ENCODE measurements at regions not wholly inside any gene's neighbourhood (a gene's known extent, or its start where the extent isn't known, plus 50 kb on each side); places are given as distances from the start of the nearest gene placed in this dataset.

GRCh38 chr12:59014885-59015284 lies 94.6 kb upstream of the LRIG3 start (continued):
- no peak for TF ChIP-seq ZNF556 (CRISPR knock-in tag; IDR thresholded peaks at IDR 0.05; ENCODE audit: borderline replicate concordance)
- no peak for TF ChIP-seq LBX2 (CRISPR knock-in tag; IDR thresholded peaks at IDR 0.05; ENCODE audit: borderline replicate concordance)
- no peak for TF ChIP-seq ZNF543 (CRISPR knock-in tag; IDR thresholded peaks at IDR 0.05)
- TF ChIP-seq ZGPAT (CRISPR knock-in tag; IDR thresholded peaks at IDR 0.05), result no peak
- TF ChIP-seq, protein P1, sequence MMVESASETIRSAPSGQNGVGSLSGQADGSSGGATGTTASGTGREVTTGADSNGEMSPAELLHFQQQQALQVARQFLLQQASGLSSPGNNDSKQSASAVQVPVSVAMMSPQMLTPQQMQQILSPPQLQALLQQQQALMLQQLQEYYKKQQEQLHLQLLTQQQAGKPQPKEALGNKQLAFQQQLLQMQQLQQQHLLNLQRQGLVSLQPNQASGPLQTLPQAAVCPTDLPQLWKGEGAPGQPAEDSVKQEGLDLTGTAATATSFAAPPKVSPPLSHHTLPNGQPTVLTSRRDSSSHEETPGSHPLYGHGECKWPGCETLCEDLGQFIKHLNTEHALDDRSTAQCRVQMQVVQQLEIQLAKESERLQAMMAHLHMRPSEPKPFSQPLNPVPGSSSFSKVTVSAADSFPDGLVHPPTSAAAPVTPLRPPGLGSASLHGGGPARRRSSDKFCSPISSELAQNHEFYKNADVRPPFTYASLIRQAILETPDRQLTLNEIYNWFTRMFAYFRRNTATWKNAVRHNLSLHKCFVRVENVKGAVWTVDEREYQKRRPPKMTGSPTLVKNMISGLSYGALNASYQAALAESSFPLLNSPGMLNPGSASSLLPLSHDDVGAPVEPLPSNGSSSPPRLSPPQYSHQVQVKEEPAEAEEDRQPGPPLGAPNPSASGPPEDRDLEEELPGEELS (CRISPR knock-in tag; IDR thresholded peaks at IDR 0.05), result no peak
- TF ChIP-seq ZNF766 (CRISPR knock-in tag; IDR thresholded peaks at IDR 0.05; ENCODE audit: borderline replicate concordance), result no peak
- no peak for TF ChIP-seq ZFX (CRISPR knock-in tag; IDR thresholded peaks at IDR 0.05; ENCODE audit: low read depth)
- TF ChIP-seq ZNF569 (CRISPR knock-in tag; IDR thresholded peaks at IDR 0.05; ENCODE audit: borderline replicate concordance), result no peak
- TF ChIP-seq RFX1 (IDR thresholded peaks at IDR 0.05), result no peak
- no peak for TF ChIP-seq SOX5 (CRISPR knock-in tag; IDR thresholded peaks at IDR 0.05; ENCODE audit: borderline replicate concordance)

GRCh38 chr12:59010941-59011340 lies 90.6 kb upstream of the LRIG3 start:
- ATAC-seq (no peak), FAIRE-seq (no peak), DNase-seq (ENCODE audit: low spot score) (no peak)
- no TSS peak for BruUV-seq (replicated peaks)
- Histone ChIP-seq H3K36me3 (replicated peaks in 1 of 2; ENCODE audit: control insufficient read depth in 1 of 2, insufficient read depth in 2 of 2, low read length in 2 of 2) (no peaks in the 10 kb centered on the region), H3K4me1 (ENCODE audit: insufficient read depth, low read length) (no peaks in the 10 kb centered on the region), H3K9ac (ENCODE audit: insufficient read depth, low read depth, low read length) (no peak overlapping the region), H3K27ac (ENCODE audit: extremely low read length, insufficient read depth, low read length) (no peak overlapping the region), H3K9me3 (ENCODE audit: low read length) (no peaks in the 10 kb centered on the region), H3K79me2 (ENCODE audit: insufficient read depth, low read length) (no peaks in the 10 kb centered on the region), H3K4me3 (replicated peaks in 1 of 3; ENCODE audit: insufficient read depth in 1 of 3, low read depth in 2 of 3, low read length in 3 of 3) (no peak overlapping the region), H3K27me3 (ENCODE audit: control insufficient read depth in 1 of 2, insufficient read depth in 2 of 2, low read length in 2 of 2) (no peaks in the 10 kb centered on the region), H4K20me1 (ENCODE audit: insufficient read depth, low read length) (no peaks in the 10 kb centered on the region), H2AFZ (ENCODE audit: low read length) (no peak overlapping the region), H3K4me2 (ENCODE audit: low read depth, low read length) (no peak overlapping the region)
- WGBS (ENCODE audit: low lambda C conversion rate), result 50% methylated on average over 3 of the region's 3 CpGs
- ChIA-PET CTCF (ENCODE audit: low intra/inter-chr PET ratio, low total read pairs) (no interaction called here), POLR2A (no interaction called here)
- intact Hi-C loops (cut with micrococcal nuclease; ENCODE audit: unreplicated experiment), result no loop called here
- in situ Hi-C loops (cut with HindIII; ENCODE audit: extremely low pct_ligation_motif_present, low pct_unique_long_range_greater_than_20kb), result no loop called here
- TF ChIP-seq ZNF34 (CRISPR knock-in tag; IDR thresholded peaks at IDR 0.05; ENCODE audit: borderline replicate concordance) (no peak), ZNF549 (CRISPR knock-in tag; IDR thresholded peaks at IDR 0.05) (no peak), DZIP1 (CRISPR knock-in tag; IDR thresholded peaks at IDR 0.05) (no peak)
- TF ChIP-seq, protein P2, sequence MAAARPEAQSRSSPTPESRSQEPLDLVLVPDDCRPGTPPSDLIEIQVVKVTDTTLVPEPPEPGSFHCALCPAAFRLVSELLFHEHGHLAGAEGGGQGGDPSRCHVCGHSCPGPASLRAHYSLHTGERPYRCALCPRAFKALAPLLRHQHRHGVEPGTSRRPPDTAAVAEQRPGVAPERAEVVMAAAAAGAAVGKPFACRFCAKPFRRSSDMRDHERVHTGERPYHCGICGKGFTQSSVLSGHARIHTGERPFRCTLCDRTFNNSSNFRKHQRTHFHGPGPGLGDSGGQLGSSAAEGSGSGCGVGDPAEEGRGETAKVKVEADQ (CRISPR knock-in tag; IDR thresholded peaks at IDR 0.05; ENCODE audit: borderline replicate concordance), result no peak
- TF ChIP-seq, protein P3, sequence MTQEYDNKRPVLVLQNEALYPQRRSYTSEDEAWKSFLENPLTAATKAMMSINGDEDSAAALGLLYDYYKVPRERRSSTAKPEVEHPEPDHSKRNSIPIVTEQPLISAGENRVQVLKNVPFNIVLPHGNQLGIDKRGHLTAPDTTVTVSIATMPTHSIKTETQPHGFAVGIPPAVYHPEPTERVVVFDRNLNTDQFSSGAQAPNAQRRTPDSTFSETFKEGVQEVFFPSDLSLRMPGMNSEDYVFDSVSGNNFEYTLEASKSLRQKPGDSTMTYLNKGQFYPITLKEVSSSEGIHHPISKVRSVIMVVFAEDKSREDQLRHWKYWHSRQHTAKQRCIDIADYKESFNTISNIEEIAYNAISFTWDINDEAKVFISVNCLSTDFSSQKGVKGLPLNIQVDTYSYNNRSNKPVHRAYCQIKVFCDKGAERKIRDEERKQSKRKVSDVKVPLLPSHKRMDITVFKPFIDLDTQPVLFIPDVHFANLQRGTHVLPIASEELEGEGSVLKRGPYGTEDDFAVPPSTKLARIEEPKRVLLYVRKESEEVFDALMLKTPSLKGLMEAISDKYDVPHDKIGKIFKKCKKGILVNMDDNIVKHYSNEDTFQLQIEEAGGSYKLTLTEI (CRISPR knock-in tag; conservative IDR thresholded peaks at IDR 0.05), result no peak

All from HepG2 (cell line).